GM18867 (cell line): ENCODE measurements at regions not wholly inside any gene's neighbourhood (a gene's known extent, or its start where the extent isn't known, plus 50 kb on each side); places are given as distances from the start of the nearest gene placed in this dataset.
"Not testable (repeated sequence)": the region's sequence is repeated elsewhere in the genome, so short reads cannot be mapped to it uniquely, and the experiment has no call there.

Experiments
- ATAC-seq: cut with Tn5 transposase; IDR thresholded peaks from one replicate; pipeline ENCODE4 v1.9.1; 2021; ENCODE audit warnings: mild to moderate bottlenecking, moderate library complexity; ENCODE audit not compliant: unreplicated experiment

DNA sequence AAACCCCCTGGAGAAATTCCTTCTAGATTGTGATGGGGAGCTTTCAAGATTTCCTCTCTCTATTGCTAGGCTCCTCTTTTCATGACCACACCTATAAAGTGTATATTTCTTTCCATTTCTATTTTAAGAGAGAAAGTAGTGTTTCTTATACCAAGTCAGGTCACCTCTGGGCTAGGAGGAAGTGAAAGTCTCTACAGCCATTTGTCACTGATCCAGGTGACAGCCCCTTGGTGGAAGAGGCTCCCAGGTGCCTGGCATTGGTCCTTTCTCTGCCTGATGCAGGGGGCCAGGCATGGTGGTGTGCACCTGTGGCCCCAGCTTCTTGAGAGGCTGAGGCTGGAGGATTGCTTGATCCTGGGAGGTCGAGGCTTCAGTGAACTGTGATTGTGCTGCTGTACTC is 64.7 kb downstream of the DHCR7 start:
- peak; percentile 79 for ATAC-seq

DNA sequence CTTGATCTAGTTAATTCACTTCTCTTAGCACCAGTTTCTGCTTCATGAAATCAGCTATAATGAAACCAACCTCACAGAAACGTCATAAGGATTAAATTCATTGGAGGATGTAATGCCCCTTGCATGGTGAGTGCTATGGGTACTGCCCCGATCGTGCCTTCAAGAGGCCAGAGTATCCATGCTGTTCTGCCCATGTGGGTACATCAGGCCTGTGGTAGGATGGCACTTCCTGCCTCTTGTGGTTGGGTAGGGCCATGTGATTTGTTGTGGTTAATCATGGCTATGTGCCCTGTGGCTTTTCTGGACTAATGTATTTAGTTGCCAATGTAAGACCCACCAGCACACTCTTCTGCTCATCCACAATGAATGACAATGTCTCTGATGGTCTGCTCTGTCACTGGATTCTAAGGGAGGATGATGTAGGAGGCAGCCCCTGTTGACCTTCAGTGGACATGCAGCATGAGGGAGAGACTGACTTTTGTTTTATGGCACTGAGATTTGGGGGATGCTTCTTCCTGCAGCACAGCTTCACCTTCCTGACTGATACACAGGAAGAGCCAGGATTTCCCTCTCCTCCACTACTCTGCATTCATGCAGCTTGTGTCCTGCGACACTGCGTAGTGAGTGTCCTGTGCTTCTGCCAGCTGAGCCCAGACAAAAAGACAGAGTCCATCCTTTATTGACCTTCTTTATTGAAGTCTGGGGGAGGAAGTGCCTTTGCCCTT is 66.2 kb downstream of the DHCR7 start:
- no peak for ATAC-seq

DNA sequence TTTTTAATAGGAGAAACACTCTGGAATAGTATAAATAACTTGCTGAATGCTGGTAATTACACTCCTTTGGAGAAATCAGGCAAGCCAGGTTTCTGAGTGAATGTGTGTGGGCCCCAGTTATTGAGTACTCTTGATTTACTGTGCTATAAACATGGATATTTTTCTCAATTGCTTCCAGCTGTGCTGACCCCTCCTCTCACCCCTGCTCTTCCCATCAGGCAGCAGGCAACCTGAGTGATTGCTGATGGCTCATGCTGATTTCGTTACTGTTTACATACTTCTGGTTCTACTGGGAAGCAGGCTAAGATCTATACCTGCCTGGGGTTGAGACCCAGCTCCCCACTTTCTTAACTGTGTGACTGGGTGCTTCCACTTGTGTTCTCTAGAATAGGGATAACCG is 68.5 kb downstream of the DHCR7 start:
- no peak for ATAC-seq

DNA sequence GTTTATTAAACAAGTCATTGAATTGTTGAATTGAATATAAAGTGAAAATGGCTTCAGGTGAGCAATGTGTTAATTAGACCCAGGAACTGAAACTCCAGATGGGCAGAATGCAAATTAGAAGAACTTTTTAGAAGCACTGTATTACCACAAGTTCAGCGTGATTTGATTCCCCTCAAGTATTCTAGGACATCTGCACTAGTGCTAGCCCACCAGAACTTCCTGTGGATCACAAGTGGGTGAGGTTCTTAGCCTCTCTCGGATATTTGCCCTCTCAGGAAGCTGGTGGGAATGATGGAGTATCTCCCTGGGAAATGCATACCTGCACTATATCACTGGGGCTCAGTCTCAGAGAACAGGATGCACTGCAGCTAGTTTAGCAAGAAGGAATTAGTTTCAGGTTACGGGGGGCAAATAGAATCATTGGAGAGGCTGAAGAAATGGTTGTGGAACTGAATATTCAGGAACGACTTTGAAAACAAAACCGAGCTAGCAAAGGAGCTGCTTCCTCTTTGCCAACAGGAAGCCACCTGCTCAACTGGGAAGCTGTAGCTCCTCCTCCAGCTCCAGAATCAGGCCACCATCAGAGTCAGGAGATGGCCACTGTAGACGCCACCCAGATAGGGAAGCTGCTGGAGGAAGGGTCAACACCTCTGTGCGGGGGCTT is 74.3 kb downstream of the DHCR7 start:
- peak; percentile 86 for ATAC-seq

DNA sequence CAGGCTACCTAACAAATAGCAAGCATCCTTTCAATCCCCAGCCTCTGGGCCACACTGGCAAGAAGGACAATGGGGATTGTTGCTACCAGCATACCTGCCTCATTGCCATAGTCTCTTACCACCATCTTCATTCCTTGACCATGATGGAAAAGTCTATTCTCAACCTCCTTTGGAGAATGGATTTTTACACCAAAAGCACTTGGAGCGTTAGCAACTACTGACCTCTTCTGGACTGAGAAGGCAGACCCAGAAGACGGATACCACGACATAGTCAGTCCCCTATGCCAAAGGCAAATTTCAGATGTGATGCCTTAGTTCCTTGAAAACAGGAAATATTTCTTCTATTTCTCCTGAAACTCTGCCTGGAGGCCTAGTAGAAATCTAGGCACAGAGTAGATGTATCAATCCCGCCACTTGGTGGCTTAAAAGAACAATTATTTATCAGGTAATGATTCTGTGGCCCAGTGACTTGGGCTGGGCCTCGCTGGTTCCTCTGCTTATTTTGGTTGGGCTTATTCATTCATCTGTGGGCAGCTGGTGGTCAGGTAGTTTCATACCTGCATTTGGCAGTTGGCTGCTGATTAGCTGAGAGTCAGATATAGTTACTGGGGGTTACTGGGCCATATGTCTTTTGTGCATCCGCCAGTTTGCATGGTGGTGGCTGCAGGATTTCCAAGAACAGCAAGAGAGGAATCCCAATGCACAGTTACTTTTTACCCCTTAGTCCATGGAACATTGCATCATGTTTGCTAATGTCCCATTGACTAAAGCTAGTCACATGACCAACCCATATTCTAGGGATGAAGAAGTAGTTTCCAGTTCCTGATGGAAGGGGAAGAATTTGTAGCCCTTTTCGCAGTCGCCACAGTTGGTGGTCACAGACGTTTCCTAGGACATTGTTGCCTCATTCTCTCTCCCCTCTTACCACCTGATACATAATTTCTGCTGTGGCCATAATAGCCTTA is 75.2 kb downstream of the DHCR7 start:
- peak; percentile 10 for ATAC-seq

DNA sequence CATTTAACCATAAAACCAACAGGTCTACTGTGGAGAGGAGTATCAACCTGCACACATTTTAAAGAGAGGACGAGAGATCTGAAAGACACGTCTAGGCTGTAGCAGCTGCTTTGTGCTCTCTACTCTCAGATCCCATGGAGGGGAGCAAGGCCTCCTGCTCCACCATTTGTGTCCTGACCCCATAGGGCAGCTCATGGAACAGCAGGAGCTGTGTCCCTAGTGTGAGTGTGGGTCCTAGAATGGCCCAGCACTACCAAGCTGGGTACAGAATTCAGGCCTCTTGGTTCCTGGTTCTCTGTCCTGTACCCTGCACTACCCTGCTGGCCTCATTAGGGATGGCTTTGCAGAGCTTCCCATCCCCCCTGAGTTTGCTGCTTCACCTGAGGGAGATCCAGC is 76.5 kb downstream of the DHCR7 start:
- no peak for ATAC-seq

DNA sequence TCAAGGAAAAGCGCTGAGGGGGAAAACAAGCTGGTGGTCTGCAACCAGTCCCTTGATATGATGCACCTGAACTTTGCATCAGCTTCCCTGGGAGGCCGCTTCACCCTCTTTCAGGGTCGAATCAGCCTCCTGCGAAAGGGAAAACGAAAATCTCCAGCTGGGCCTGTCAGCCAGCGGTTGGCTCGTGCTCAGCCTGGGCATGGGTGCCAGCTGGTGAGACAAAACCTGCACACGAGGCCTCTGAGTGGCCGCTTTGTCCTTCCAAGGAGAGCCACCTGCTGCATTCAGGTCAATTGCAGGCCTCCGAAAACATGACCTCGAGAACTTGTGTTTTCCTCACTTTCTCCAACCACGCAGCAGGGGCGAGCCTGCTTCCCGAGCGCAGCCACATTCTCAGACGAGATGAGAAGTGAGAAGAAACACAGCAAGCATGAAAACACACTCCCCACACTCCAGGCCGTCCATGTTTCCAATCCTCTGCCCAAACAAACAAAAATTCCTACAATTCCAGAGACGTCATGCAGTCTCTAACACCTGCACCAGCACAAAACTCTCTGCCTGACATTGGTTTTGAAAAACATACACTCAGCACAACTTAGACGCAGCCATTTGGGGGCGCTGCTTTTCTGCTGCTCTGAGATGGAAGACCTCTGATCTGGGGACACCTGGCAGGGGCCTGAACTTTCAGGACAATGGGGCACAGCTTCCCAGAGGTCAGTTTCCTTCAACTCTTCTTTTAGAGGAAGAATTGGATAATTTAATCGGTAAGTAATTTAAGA is 77.1 kb downstream of the DHCR7 start:
- ATAC-seq: no peak

DNA sequence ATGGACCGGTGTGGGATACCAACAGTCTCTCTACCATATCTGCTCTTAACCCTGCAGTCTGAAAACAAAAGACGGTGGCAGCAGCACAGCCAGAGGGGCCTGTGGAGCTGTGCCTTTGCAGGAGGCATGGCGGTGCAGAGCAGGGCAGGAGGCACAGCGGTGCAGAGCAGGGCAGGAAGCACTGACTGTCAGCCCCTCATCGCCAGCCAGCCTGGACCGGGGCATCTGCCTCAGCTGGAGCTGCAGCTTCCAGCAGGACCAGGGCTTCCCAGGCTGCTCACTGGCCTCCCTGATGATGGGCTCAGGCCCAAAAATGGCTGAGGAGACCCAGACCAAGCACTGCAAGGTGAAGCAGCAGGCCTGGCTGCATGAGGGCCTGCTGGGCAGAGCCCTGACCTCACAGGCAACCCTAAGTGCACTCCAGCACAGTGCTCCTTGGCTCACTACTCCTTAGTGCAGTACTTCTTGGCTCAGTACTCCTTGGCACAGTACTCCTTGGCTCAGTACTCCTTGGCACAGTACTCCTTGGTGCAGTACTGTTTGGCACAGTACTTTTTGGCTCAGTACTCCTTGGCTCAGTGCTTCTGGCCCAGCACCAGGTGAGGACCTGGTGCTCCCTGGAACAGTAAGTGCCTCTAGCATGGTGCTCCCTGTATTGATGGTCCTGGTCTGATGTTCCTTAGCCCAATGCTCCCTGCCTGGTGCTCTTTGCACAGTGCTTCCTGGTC is 78.0 kb downstream of the DHCR7 start:
- no peak for ATAC-seq

DNA sequence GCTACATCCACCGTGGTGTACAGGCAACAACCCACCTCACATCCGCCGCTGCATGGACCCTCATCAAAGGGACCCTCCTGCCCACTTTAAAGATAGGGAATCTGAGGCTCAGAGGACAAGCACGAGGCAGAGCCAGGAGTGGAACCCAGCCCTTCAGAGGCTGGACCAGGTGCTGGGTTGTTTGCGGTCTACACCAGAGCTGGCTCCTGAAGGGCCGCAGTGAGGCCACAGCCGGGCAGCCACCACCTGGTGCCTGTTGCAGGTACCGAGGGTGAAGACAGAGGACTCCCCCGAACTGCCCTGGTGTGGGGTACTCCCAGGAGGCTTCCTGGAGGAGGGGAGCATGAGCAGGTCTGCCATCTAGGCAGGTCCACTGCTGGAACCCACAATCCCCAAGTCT is 78.8 kb downstream of the DHCR7 start:
- no peak for ATAC-seq

DNA sequence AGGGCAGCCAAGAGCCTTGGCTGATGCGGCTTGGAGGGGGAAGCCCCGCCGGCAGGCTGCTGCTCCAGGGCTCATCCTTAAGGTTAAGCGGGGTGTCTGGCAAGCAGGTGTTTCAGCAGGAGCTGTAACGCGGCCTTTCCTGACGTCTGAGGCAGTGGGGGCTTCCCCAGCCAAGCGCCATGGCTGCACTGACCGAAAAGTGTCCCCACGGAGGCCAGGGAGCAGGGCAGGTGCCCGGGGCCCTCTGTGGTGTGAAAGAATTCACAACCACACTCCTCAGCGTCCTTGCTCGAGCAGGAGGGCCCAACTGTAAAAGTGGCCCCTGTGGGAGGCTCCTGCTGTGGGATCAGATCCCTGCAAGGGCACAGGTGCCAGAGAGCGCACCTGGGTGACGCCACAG is 79.2 kb downstream of the DHCR7 start:
- no peak for ATAC-seq

DNA sequence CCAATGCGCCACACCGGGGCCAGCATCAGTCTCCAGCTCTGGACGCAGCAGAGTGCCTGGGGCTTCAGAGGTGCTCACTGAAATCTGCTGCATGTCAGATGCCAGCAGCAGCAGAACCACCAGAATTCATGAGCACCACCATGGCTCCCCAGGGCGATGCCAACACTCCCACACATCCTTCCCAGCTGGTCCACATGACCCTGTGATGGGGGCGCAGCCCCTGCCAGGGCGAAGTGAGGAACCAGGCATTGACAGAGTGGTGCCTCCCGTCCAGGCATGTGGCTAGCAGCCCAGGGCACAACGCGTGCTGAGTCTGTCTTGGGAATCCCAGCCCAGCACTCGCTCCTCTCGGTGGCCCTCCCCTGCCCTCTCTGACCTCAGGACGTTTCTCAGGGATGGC is 80.4 kb downstream of the DHCR7 start:
- ATAC-seq: no peak

DNA sequence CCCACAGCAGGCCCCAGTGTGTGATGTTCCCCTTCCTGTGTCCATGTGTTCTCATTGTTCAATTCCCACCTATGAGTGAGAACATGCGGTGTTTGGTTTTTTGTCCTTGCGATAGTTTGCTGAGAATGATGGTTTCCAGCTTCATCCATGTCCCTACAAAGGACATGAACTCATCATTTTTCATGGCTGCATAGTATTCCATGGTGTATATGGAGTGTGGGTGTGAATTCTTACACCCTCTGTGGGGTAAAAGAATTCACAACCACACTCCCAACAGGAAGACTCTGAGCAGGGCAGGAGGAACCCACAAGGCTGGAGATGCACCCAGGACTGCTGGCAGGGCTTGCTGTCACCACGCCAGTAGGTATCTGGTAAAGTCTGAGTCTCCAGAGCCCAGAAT is 80.9 kb downstream of the DHCR7 start:
- not testable (repeated sequence) for ATAC-seq

DNA sequence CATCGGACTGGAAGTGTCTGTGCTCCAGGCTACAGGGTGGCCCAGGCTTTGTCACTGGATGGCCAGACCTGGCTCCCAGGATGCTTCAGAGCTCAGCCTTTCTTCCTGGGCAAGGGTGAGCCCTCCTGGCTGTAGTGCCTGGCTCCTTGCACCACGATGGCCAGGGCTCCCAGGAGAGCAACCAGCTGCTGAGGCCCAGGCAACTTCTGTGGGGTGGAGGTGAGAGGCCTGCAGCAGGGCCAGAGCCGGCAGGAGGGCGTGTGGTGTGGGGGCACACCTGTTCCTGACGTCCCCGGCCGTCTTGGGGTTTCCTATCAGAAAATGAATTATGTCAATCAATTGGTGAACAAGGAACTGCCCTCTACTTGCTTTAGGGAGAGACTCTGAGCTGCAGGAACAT is 82.1 kb downstream of the DHCR7 start:
- ATAC-seq: no peak

DNA sequence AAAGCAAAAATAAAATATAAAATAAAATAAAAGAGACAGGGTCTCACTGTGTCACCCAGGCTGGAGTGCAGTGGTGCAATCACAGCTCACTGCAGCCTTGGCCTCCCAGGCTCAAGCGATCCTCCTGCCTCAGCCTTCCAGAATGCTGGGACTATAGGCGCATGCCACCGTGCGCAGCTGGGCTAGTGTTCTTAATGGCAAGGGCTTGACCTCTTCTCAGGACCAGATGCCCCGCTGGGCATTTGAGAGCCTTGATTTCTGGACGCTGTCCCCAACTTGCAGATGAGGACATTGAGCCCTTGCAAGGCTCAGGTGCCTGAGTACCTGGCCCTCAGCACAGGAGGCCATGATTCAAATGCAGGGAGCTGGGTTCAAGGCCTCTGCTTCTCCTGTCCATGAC is 82.6 kb downstream of the DHCR7 start:
- no peak for ATAC-seq

DNA sequence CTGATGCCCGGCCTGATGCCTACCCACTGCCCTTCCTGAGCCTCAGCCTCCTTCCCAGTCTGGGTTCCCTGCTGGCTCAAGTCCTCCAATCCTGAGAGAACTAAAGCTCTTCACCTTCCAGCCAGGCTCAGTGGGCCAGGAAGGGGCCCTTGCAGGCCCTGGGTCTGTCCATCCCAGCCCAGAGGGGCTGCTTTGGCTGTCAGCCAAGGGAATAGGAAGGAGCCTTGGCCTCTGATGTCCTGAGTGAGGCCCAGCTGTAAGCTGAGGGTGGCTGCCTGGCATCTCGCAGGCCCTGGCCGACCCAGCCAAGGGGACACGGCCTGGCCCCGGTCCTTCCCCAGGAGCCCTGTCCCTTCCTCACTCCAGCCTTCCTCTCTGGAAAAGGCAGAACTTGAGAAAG is 83.4 kb downstream of the DHCR7 start:
- ATAC-seq: no peak

DNA sequence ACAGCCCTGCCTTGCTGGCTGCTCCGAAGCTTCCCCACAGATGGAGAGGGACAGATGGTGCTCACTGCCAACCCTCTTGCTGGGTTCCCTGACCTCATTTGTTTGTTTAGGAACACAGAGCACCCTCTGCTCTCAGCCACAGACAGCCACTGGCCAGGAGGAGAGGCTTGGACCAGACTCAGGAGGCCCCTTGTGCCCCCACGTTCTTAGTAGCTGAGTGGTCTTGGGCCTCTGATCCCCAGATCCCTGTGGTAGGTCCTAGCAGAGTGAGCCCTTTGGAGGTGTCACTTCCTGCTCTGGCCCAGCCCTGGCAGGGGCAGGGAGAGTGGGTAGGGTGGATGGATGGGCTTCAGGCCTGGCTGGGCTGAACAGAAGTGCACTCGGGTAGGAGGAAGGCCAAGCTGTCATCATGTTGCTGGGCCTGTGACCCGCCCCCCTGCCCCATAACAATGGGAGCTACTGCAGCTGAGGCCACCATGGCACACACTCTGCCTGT is 84.0 kb downstream of the DHCR7 start:
- no peak for ATAC-seq

DNA sequence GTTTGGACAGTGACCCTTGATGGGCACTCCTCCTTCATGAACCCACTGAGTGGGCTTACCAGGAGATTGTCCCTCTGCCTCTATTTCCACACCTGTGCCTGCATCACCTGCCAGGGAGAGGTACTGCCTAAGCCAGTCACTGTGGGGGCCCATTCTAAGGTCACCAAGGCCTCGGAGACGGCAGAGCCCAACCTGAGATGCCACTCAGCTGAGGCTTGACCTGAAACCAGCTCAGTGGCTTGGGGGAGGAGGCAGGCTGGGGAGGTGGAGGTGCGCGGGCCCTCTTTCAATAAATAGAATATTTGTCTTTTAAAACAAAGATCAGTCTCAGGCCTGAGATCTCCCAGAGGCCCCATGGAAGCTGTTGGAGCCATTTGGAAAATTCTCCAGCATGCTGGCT is 84.5 kb downstream of the DHCR7 start:
- no peak for ATAC-seq

DNA sequence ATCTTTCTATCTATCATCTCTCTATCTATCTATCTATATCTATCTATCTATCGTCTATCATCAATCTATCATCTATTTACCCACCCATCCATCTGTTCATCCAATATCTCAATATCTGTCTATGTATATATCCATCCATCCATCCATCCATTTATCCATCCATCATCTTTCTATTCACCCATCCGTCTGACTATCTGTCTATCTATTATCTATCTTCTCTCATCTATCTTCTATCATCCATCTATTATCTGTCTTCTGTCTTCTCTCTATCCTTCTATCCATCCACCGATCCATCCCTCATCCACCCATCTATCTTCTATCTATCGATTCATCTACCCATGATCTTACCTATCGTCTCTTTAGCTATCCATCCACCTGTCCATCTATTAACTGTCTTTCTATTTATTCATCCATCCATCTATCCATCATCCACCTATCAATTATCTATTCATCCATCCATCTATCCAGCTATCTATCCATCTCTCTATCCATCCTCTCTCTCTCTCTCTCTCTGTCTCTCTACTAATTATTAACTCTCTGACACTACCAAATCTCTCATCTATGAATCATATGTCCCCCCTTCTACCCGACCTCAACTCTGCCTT is 89.1 kb downstream of the DHCR7 start:
- ATAC-seq: no peak

DNA sequence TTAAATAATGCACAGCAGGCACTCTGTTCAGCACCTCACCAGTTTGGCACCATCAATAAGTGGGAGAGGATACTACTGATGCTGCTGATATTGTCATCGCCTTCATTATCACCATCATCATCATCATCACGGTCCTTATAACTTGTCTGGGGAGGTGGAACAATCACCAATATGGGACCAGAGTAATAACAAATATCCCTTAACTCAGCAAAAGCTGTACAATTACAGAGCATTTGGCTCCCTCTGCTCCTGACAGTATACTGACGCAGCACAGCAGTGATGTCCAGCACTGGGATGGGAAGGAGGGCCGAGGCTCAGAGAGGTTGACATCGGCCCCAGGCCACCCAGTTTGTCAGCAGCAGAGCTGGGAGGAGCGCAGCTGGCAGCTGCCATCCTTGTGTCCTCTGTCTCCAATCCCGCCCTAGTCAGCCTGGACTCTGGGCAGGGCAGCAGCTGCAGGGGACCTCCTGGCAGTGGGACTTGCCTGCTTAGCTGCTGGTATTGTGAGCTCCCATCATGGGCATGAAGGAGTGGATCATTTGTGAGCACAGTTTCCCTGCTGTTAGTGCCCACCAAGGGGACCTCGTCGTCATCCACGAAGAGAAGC is 90.0 kb downstream of the DHCR7 start:
- no peak for ATAC-seq
